ENCODE measurements at regions not wholly inside any gene's neighbourhood (a gene's known extent, or its start where the extent isn't known, plus 50 kb on each side); places are given as distances from the start of the nearest gene placed in this dataset.
"Not testable (repeated sequence)": the region's sequence is repeated elsewhere in the genome, so short reads cannot be mapped to it uniquely, and the experiment has no call there.

DNA sequence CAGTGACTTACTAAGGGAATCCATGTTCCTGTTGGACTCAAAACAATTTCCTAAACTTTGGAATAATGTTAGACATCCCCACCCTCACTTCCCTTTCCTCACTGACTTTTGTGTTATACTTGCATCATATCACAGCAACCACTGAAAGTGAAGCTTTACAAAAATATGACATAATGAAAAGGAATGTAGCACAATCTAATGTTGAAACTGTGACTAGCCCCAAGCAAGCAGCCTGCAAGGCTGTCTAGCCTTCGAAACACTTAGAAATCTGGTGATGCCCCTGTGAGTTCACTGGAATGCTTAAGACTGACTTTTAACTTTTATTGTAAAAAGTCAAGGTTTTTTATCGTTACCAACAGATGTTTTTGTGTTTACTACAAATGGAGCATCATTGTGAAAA lies 203.7 kb upstream of the ZNF385D start:
- no peaks in the 10 kb centered on the region for H3K9me3 Mint-ChIP-seq (ENCODE audit: unreplicated experiment)
- H3K27ac Mint-ChIP-seq (ENCODE audit: unreplicated experiment) = no peak overlapping the region
- no peaks in the 10 kb centered on the region for H3K27me3 Mint-ChIP-seq (ENCODE audit: unreplicated experiment)
- TF ChIP-seq, protein P1, sequence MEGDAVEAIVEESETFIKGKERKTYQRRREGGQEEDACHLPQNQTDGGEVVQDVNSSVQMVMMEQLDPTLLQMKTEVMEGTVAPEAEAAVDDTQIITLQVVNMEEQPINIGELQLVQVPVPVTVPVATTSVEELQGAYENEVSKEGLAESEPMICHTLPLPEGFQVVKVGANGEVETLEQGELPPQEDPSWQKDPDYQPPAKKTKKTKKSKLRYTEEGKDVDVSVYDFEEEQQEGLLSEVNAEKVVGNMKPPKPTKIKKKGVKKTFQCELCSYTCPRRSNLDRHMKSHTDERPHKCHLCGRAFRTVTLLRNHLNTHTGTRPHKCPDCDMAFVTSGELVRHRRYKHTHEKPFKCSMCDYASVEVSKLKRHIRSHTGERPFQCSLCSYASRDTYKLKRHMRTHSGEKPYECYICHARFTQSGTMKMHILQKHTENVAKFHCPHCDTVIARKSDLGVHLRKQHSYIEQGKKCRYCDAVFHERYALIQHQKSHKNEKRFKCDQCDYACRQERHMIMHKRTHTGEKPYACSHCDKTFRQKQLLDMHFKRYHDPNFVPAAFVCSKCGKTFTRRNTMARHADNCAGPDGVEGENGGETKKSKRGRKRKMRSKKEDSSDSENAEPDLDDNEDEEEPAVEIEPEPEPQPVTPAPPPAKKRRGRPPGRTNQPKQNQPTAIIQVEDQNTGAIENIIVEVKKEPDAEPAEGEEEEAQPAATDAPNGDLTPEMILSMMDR (IDR thresholded peaks at IDR 0.05; ENCODE audit: unreplicated experiment) = no peak
- no peaks in the 10 kb centered on the region for H3K36me3 Mint-ChIP-seq (ENCODE audit: low read depth, unreplicated experiment)
- no peaks in the 10 kb centered on the region for H3K4me1 Mint-ChIP-seq (ENCODE audit: unreplicated experiment)
- H3K4me3 Mint-ChIP-seq (ENCODE audit: unreplicated experiment) = no peak overlapping the region
- DNase-seq (ENCODE audit: low spot score) = no peak

DNA sequence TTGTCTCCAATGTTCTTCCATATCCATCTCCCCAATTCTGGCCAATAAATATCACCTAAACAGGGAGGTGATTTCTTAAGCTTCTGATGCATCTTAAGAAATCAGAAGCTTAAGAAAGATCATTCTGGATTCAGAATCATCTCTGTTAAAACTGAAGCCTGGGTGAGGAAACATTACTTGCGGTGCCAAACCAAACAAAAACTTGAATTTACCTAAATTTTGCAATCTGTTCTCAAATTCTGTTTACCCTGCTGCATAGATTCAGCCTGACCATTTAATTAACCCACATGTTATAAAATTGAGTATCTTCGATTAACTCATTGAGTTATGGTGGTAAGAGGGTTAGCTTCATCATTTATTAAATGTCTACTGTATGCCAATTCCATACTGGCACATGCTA lies 204.4 kb upstream of the ZNF385D start:
- no peak overlapping the region for H3K4me3 Mint-ChIP-seq (ENCODE audit: unreplicated experiment)
- no peak for DNase-seq (ENCODE audit: low spot score)
- H3K27me3 Mint-ChIP-seq (ENCODE audit: unreplicated experiment) = no peaks in the 10 kb centered on the region
- H3K36me3 Mint-ChIP-seq (ENCODE audit: low read depth, unreplicated experiment) = no peaks in the 10 kb centered on the region
- no peak overlapping the region for H3K27ac Mint-ChIP-seq (ENCODE audit: unreplicated experiment)
- TF ChIP-seq, protein P1 (IDR thresholded peaks at IDR 0.05; ENCODE audit: unreplicated experiment) = no peak
- no peaks in the 10 kb centered on the region for H3K9me3 Mint-ChIP-seq (ENCODE audit: unreplicated experiment)
- no peaks in the 10 kb centered on the region for H3K4me1 Mint-ChIP-seq (ENCODE audit: unreplicated experiment)

GRCh38 chr3:21960033-21960432 lies 209.0 kb upstream of the ZNF385D start:
- TF ChIP-seq, protein P1 (IDR thresholded peaks at IDR 0.05; ENCODE audit: unreplicated experiment) = no peak
- H3K9me3 Mint-ChIP-seq (ENCODE audit: unreplicated experiment) = no peaks in the 10 kb centered on the region
- no peaks in the 10 kb centered on the region for H3K36me3 Mint-ChIP-seq (ENCODE audit: low read depth, unreplicated experiment)
- H3K27ac Mint-ChIP-seq (ENCODE audit: unreplicated experiment) = no peak overlapping the region
- H3K27me3 Mint-ChIP-seq (ENCODE audit: unreplicated experiment) = no peaks in the 10 kb centered on the region
- no peaks in the 10 kb centered on the region for H3K4me1 Mint-ChIP-seq (ENCODE audit: unreplicated experiment)
- H3K4me3 Mint-ChIP-seq (ENCODE audit: unreplicated experiment) = no peak overlapping the region
- DNase-seq (ENCODE audit: low spot score) = no peak

DNA sequence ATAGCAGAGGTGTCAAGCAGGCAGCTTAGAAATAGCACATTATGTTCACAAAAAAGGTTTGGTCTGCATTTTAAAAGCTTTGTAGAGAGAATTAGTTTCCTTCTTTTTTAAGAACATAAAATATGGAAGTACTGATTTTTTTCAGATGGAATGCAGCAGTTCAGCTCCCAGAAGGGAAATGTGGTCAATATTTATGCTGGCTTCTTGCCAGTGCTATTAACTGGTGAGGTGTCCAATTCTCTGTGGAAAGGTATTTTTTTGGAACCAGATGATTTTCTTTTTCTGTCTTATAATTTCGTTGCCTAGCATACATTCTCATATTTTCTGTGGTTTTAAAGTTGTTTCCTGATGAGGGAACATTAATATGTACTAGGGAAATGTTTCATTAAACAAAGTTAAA lies 211.4 kb upstream of the ZNF385D start:
- no peak overlapping the region for H3K4me3 Mint-ChIP-seq (ENCODE audit: unreplicated experiment)
- H3K27ac Mint-ChIP-seq (ENCODE audit: unreplicated experiment) = no peak overlapping the region
- no peaks in the 10 kb centered on the region for H3K36me3 Mint-ChIP-seq (ENCODE audit: low read depth, unreplicated experiment)
- no peaks in the 10 kb centered on the region for H3K9me3 Mint-ChIP-seq (ENCODE audit: unreplicated experiment)
- no peak for DNase-seq (ENCODE audit: low spot score)
- H3K27me3 Mint-ChIP-seq (ENCODE audit: unreplicated experiment) = no peaks in the 10 kb centered on the region
- TF ChIP-seq, protein P1 (IDR thresholded peaks at IDR 0.05; ENCODE audit: unreplicated experiment) = no peak
- no peaks in the 10 kb centered on the region for H3K4me1 Mint-ChIP-seq (ENCODE audit: unreplicated experiment)

DNA sequence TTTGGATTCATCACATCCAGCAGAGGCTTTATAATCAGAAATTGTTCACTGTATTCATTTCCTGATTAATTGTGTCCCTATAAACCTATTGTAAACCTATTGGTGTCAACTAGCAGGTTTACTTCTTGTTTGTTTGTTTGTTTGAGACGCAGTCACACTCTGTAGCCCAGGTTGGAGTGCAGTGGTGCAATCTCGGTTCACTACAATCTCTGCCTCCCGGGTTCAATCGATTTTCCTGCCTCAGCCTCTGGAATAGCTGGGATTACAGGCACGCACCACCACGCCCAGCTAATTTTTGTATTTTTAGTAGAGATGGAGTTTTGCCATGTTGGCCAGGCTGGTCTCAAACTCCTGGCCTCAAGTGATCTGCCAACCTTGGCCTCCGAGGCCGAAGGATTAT lies 215.4 kb upstream of the ZNF385D start:
- H3K27me3 Mint-ChIP-seq (ENCODE audit: unreplicated experiment); H3K4me3 Mint-ChIP-seq (ENCODE audit: unreplicated experiment); H3K36me3 Mint-ChIP-seq (ENCODE audit: low read depth, unreplicated experiment); H3K27ac Mint-ChIP-seq (ENCODE audit: unreplicated experiment); H3K4me1 Mint-ChIP-seq (ENCODE audit: unreplicated experiment); H3K9me3 Mint-ChIP-seq (ENCODE audit: unreplicated experiment); DNase-seq (ENCODE audit: low spot score): not testable (repeated sequence)

- Mint-ChIP-seq H3K27me3 (ENCODE audit: unreplicated experiment) (no peaks in the 10 kb centered on the region), H3K27ac (ENCODE audit: unreplicated experiment) (no peak overlapping the region), H3K36me3 (ENCODE audit: low read depth, unreplicated experiment) (no peaks in the 10 kb centered on the region), H3K9me3 (ENCODE audit: unreplicated experiment) (no peaks in the 10 kb centered on the region), H3K4me1 (ENCODE audit: unreplicated experiment) (no peaks in the 10 kb centered on the region), H3K4me3 (ENCODE audit: unreplicated experiment) (no peak overlapping the region)
- DNase-seq (ENCODE audit: low spot score) = no peak
- TF ChIP-seq, protein P1 (IDR thresholded peaks at IDR 0.05; ENCODE audit: unreplicated experiment) = no peak
These were observed 228.7 kb upstream of the ZNF385D start for GRCh38 chr3:21979706-21980105.

Data from endothelial cell (in vitro differentiated cells).